ENCODE measurements at regions not wholly inside any gene's neighbourhood (a gene's known extent, or its start where the extent isn't known, plus 50 kb on each side); places are given as distances from the start of the nearest gene placed in this dataset.

DNA sequence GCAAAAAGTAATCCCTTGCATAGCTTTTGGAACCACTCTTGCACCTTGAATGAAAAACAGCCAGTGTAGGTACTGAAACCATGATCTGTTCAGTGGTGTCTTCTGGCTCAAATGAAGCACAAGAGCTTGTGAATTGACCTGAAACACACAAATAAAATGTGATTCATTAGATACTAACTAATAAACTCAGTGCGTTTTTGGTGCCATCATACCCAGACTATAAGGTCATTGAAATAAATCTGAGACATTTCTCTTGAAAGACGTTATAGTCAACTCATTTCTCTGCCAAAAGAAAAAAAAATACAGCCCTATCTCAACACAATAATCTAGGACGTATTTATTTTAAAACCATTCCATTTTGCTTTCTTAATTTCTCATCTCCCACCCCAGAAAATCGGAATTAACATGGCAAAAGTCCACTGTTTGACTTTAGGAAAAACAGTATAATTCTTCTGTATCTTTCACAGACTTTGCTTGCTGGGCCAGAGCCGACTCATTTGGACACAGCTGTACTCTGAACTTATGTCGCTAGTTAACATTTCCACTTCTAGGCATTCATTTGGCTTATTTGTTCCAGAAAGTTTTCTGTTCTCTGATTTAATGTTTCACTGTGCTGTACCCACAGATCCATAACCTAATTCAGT lies 284.9 kb upstream of the TBL1XR1 start:
- H3K36me3 ChIP-seq (ENCODE audit: control insufficient read depth, low read length) = no peaks in the 10 kb centered on the region
- H3K9me2 ChIP-seq (replicated peaks; ENCODE audit: control insufficient read depth, low read length) = no peaks in the 10 kb centered on the region
- H3K4me2 ChIP-seq (ENCODE audit: low read length) = no peak overlapping the region
- H3K27ac ChIP-seq (ENCODE audit: low read depth, low read length) = no peak overlapping the region
- H3K79me2 ChIP-seq (ENCODE audit: control insufficient read depth, low read length) = no peaks in the 10 kb centered on the region
- no peaks in the 10 kb centered on the region for H3K4me1 ChIP-seq (ENCODE audit: control insufficient read depth, low read length)
- TF ChIP-seq EZH2phosphoT487 (IDR thresholded peaks at IDR 0.05; ENCODE audit: borderline replicate concordance, low read length) = no peak
- TF ChIP-seq, protein P1, sequence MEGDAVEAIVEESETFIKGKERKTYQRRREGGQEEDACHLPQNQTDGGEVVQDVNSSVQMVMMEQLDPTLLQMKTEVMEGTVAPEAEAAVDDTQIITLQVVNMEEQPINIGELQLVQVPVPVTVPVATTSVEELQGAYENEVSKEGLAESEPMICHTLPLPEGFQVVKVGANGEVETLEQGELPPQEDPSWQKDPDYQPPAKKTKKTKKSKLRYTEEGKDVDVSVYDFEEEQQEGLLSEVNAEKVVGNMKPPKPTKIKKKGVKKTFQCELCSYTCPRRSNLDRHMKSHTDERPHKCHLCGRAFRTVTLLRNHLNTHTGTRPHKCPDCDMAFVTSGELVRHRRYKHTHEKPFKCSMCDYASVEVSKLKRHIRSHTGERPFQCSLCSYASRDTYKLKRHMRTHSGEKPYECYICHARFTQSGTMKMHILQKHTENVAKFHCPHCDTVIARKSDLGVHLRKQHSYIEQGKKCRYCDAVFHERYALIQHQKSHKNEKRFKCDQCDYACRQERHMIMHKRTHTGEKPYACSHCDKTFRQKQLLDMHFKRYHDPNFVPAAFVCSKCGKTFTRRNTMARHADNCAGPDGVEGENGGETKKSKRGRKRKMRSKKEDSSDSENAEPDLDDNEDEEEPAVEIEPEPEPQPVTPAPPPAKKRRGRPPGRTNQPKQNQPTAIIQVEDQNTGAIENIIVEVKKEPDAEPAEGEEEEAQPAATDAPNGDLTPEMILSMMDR (IDR thresholded peaks at IDR 0.05; ENCODE audit: low read depth, low read length, poor library complexity, severe bottlenecking) = no peak
- no peak overlapping the region for H3K4me3 ChIP-seq (ENCODE audit: low read length)
- H3F3A ChIP-seq (ENCODE audit: control insufficient read depth, insufficient read depth) = no peaks in the 10 kb centered on the region
- no peaks in the 10 kb centered on the region for H3K9me3 ChIP-seq (ENCODE audit: control insufficient read depth, insufficient read depth, low read length)
- H4K20me1 ChIP-seq (ENCODE audit: control insufficient read depth, insufficient read depth, low read depth, low read length) = no peaks in the 10 kb centered on the region
- no peaks in the 10 kb centered on the region for H3K27me3 ChIP-seq (ENCODE audit: control insufficient read depth, low read length)

DNA sequence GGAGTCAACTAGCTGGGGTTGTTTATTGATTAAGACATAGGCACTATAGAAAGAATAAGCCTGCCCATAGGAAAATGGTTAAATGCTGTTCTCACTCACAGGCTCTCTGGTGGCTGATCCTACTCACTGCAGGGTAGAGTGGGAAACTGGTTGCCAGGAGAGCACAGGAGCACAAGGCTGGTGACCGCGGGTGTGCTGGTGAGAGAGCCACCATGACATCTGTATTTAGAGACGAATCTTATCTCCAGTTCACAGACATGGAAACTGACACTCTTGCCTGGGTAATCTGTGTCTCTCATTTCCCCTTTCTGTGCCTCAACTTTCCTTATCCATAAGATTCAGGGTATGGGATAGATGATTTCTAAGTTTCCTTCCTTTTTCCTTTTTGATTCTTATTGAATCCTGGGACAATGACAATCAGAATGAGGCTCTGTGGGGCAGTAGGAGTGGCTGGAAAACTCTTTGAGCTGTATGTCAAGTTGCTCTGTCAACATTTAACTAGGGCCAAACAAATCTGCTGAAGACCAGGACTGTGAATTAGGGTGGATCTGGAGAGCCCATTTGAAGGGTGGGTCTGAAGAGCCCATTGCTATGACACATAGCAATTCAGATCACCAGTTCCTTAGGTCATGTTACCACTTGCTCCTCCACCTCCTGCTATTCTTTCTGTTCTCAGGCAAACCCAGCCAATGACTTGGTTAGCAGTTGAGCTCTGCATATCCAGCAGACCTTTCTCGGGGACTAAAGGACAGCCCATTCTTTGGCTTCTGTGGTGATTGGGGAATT lies 286.1 kb upstream of the TBL1XR1 start:
- Histone ChIP-seq H3K79me2 (ENCODE audit: control insufficient read depth, low read length) (no peaks in the 10 kb centered on the region), H3K36me3 (ENCODE audit: control insufficient read depth, low read length) (no peaks in the 10 kb centered on the region), H3K9me3 (ENCODE audit: control insufficient read depth, insufficient read depth, low read length) (no peaks in the 10 kb centered on the region), H3F3A (ENCODE audit: control insufficient read depth, insufficient read depth) (no peaks in the 10 kb centered on the region), H3K4me3 (ENCODE audit: low read length) (no peak overlapping the region), H3K4me2 (ENCODE audit: low read length) (no peak overlapping the region), H3K4me1 (ENCODE audit: control insufficient read depth, low read length) (no peaks in the 10 kb centered on the region), H3K9me2 (replicated peaks; ENCODE audit: control insufficient read depth, low read length) (no peaks in the 10 kb centered on the region), H4K20me1 (ENCODE audit: control insufficient read depth, insufficient read depth, low read depth, low read length) (no peaks in the 10 kb centered on the region), H3K27ac (ENCODE audit: low read depth, low read length) (no peak overlapping the region), H3K27me3 (ENCODE audit: control insufficient read depth, low read length) (no peaks in the 10 kb centered on the region)
- no peak for TF ChIP-seq EZH2phosphoT487 (IDR thresholded peaks at IDR 0.05; ENCODE audit: borderline replicate concordance, low read length)
- TF ChIP-seq, protein P1 (IDR thresholded peaks at IDR 0.05; ENCODE audit: low read depth, low read length, poor library complexity, severe bottlenecking) = no peak

DNA sequence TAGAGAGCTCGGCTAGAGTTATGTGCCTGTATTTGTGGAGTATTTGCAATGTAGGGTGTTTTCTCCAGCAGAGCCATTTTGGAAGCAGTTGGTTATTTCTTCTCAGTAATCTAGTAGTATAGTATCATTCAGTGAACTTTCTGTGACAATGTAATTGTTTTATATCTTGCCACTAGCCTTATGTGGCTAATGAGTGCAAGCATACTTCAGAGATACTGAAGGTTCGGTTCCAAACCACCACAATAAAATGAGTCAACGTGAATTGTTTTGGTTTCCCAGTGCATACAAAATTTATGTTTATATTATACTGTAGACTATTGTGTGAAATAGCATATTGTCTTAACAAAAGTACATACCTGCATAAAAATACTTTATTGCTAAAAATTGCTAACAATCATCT lies 286.9 kb upstream of the TBL1XR1 start:
- H3K4me1 ChIP-seq (ENCODE audit: control insufficient read depth, low read length) = no peaks in the 10 kb centered on the region
- no peaks in the 10 kb centered on the region for H3K27me3 ChIP-seq (ENCODE audit: control insufficient read depth, low read length)
- H3K36me3 ChIP-seq (ENCODE audit: control insufficient read depth, low read length) = no peaks in the 10 kb centered on the region
- TF ChIP-seq EZH2phosphoT487 (IDR thresholded peaks at IDR 0.05; ENCODE audit: borderline replicate concordance, low read length) = no peak
- no peaks in the 10 kb centered on the region for H4K20me1 ChIP-seq (ENCODE audit: control insufficient read depth, insufficient read depth, low read depth, low read length)
- no peaks in the 10 kb centered on the region for H3K9me3 ChIP-seq (ENCODE audit: control insufficient read depth, insufficient read depth, low read length)
- no peak overlapping the region for H3K4me2 ChIP-seq (ENCODE audit: low read length)
- H3F3A ChIP-seq (ENCODE audit: control insufficient read depth, insufficient read depth) = no peaks in the 10 kb centered on the region
- H3K4me3 ChIP-seq (ENCODE audit: low read length) = no peak overlapping the region
- H3K9me2 ChIP-seq (replicated peaks; ENCODE audit: control insufficient read depth, low read length) = no peaks in the 10 kb centered on the region
- no peak overlapping the region for H3K27ac ChIP-seq (ENCODE audit: low read depth, low read length)
- no peaks in the 10 kb centered on the region for H3K79me2 ChIP-seq (ENCODE audit: control insufficient read depth, low read length)

DNA sequence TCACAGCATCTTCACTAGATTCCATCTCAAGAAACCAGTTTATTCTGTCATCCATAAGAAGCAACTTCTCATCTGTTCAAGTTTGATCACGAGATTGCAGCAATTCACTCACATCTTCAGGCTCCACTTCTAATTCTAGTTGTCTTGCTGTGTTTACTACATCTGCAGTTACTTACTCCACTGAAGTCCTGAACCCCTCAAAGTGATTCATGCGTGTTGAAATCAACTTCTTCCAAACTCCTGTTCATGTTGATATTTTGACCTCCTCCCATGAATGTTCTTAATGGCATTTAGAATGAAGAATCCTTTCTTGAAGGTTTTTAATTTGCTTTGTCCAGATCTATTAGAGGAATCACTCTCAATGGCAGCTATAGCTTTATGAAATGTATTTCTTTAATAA lies 287.6 kb upstream of the TBL1XR1 start:
- Histone ChIP-seq H3K4me3 (ENCODE audit: low read length) (no peak overlapping the region), H3K4me2 (ENCODE audit: low read length) (no peak overlapping the region), H3K9me3 (ENCODE audit: control insufficient read depth, insufficient read depth, low read length) (no peaks in the 10 kb centered on the region), H3K79me2 (ENCODE audit: control insufficient read depth, low read length) (no peaks in the 10 kb centered on the region), H3K4me1 (ENCODE audit: control insufficient read depth, low read length) (no peaks in the 10 kb centered on the region), H3K27me3 (ENCODE audit: control insufficient read depth, low read length) (no peaks in the 10 kb centered on the region), H3K36me3 (ENCODE audit: control insufficient read depth, low read length) (no peaks in the 10 kb centered on the region), H3F3A (ENCODE audit: control insufficient read depth, insufficient read depth) (no peaks in the 10 kb centered on the region), H3K9me2 (replicated peaks; ENCODE audit: control insufficient read depth, low read length) (no peaks in the 10 kb centered on the region), H3K27ac (ENCODE audit: low read depth, low read length) (no peak overlapping the region), H4K20me1 (ENCODE audit: control insufficient read depth, insufficient read depth, low read depth, low read length) (no peaks in the 10 kb centered on the region)
- TF ChIP-seq, protein P1 (IDR thresholded peaks at IDR 0.05; ENCODE audit: low read depth, low read length, poor library complexity, severe bottlenecking) = no peak
- TF ChIP-seq EZH2phosphoT487 (IDR thresholded peaks at IDR 0.05; ENCODE audit: borderline replicate concordance, low read length) = no peak
